ENCODE measurements at regions not wholly inside any gene's neighbourhood (a gene's known extent, or its start where the extent isn't known, plus 50 kb on each side); places are given as distances from the start of the nearest gene placed in this dataset.

DNA sequence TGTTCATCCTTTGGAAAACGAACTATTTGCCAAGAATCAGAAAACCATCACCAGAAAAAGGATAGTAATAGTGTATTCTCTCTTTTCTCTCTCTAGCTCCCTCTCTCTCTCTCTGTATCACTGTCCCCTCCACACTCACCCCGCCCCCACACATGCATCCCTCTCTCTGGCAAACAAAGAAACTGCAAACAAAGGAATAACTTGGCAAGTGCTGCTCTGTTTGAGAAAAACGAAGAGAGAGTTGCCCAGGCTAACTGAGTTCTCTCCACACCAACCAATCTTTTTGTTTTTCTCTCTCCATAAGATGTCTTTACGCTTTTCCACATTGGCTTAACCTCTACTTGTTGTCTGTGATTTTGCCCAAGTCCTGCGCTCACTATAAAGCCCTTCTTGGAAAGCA lies 316.2 kb downstream of the EPHA4 start:
- TF ChIP-seq CTCF (conservative IDR thresholded peaks at IDR 0.05; ENCODE audit: low read depth, low read length): no peak
- TF ChIP-seq EZH2phosphoT487 (IDR thresholded peaks at IDR 0.05; ENCODE audit: borderline replicate concordance, low read length): no peak
